HG02610 (cell line): ENCODE measurements at regions not wholly inside any gene's neighbourhood (a gene's known extent, or its start where the extent isn't known, plus 50 kb on each side); places are given as distances from the start of the nearest gene placed in this dataset.
"Not testable (repeated sequence)": the region's sequence is repeated elsewhere in the genome, so short reads cannot be mapped to it uniquely, and the experiment has no call there.

ENCODE experiments used
- ATAC-seq: cut with Tn5 transposase; IDR thresholded peaks from one replicate; pipeline ENCODE4 v1.9.1; 2021; ENCODE audit warnings: mild to moderate bottlenecking, moderate library complexity; ENCODE audit not compliant: unreplicated experiment

- no peak for ATAC-seq
Observed at GRCh38 chr3:74149466-74149865, 465.0 kb downstream of the CNTN3 start.

GRCh38 chr3:74145277-74145676, 469.2 kb downstream of the CNTN3 start:
- ATAC-seq: no peak

- no peak for ATAC-seq
Observed at GRCh38 chr3:74139648-74140047, 474.8 kb downstream of the CNTN3 start.

- ATAC-seq: no peak
Observed at GRCh38 chr3:74137790-74138189, 476.7 kb downstream of the CNTN3 start.

GRCh38 chr3:74135808-74136207, 478.7 kb downstream of the CNTN3 start:
- ATAC-seq: no peak

GRCh38 chr3:74134831-74135230, 479.6 kb downstream of the CNTN3 start:
- no peak for ATAC-seq

- ATAC-seq: not testable (repeated sequence)
Observed at GRCh38 chr3:74131546-74132328, 482.7 kb downstream of the CNTN3 start.

GRCh38 chr3:74129611-74130010, 484.8 kb downstream of the CNTN3 start:
- no peak for ATAC-seq

GRCh38 chr3:74129056-74129455, 485.4 kb downstream of the CNTN3 start:
- no peak for ATAC-seq

GRCh38 chr3:74127256-74127655, 487.2 kb downstream of the CNTN3 start:
- no peak for ATAC-seq

- no peak for ATAC-seq
Observed at GRCh38 chr3:74124782-74125181, 489.7 kb downstream of the CNTN3 start.

GRCh38 chr3:74122281-74122680, 492.2 kb downstream of the CNTN3 start:
- no peak for ATAC-seq

- no peak for ATAC-seq
Observed at GRCh38 chr3:74121761-74122160, 492.7 kb downstream of the CNTN3 start.

GRCh38 chr3:74119221-74119620, 494.5 kb upstream of the PDZRN3 start:
- no peak for ATAC-seq

- no peak for ATAC-seq
Observed at GRCh38 chr3:74115906-74116305, 491.2 kb upstream of the PDZRN3 start.

GRCh38 chr3:74107451-74107850, 482.7 kb upstream of the PDZRN3 start:
- no peak for ATAC-seq

- no peak for ATAC-seq
Observed at GRCh38 chr3:74106925-74107324, 482.2 kb upstream of the PDZRN3 start.

- no peak for ATAC-seq
Observed at GRCh38 chr3:74091204-74091603, 466.5 kb upstream of the PDZRN3 start.

GRCh38 chr3:74089814-74090213, 465.1 kb upstream of the PDZRN3 start:
- no peak for ATAC-seq

- no peak for ATAC-seq
Observed at GRCh38 chr3:74080056-74080461, 455.3 kb upstream of the PDZRN3 start.

- no peak for ATAC-seq
Observed at GRCh38 chr3:74075241-74075640, 450.5 kb upstream of the PDZRN3 start.

GRCh38 chr3:74074700-74075099, 450.0 kb upstream of the PDZRN3 start:
- no peak for ATAC-seq

- no peak for ATAC-seq
Observed at GRCh38 chr3:74067296-74067695, 442.6 kb upstream of the PDZRN3 start.
